OCI-LY1 (cell line): ENCODE measurements at regions not wholly inside any gene's neighbourhood (a gene's known extent, or its start where the extent isn't known, plus 50 kb on each side); places are given as distances from the start of the nearest gene placed in this dataset.

ENCODE experiments used
- CTCF ChIP-seq: fragments of 200-600 bp; sonication (generic), shearing (Covaris generic); IDR thresholded peaks from 2 replicates; pipeline ENCODE4 v1.5.1; 2017; ENCODE audit warnings: mild to moderate bottlenecking, antibody characterized with exemption, low read length, moderate library complexity, mixed read lengths
- EZH2 ChIP-seq: fragments of 200-600 bp; sonication (generic), shearing (Covaris generic); IDR thresholded peaks from 2 replicates; pipeline ENCODE4 v1.8.0; 2017; ENCODE audit warnings: borderline replicate concordance, mixed run types, mild to moderate bottlenecking, antibody characterized with exemption, low read length, moderate library complexity, mixed read lengths

GRCh38 chr5:42168091-42168670 lies 243.1 kb downstream of the FBXO4 start:
- TF ChIP-seq CTCF (no peak), EZH2 (no peak)
